Activated naive CD4-positive, alpha-beta T cell treated with Interleukin-2 at 50 U/mL for 16 hours (primary cell): ENCODE measurements at regions not wholly inside any gene's neighbourhood (a gene's known extent, or its start where the extent isn't known, plus 50 kb on each side); places are given as distances from the start of the nearest gene placed in this dataset.
"Not testable (repeated sequence)": the region's sequence is repeated elsewhere in the genome, so short reads cannot be mapped to it uniquely, and the experiment has no call there.

ENCODE experiments used
- DNase-seq: peaks from one replicate; pipeline ENCODE4 v3.0.0-alpha.2; 2020

DNA sequence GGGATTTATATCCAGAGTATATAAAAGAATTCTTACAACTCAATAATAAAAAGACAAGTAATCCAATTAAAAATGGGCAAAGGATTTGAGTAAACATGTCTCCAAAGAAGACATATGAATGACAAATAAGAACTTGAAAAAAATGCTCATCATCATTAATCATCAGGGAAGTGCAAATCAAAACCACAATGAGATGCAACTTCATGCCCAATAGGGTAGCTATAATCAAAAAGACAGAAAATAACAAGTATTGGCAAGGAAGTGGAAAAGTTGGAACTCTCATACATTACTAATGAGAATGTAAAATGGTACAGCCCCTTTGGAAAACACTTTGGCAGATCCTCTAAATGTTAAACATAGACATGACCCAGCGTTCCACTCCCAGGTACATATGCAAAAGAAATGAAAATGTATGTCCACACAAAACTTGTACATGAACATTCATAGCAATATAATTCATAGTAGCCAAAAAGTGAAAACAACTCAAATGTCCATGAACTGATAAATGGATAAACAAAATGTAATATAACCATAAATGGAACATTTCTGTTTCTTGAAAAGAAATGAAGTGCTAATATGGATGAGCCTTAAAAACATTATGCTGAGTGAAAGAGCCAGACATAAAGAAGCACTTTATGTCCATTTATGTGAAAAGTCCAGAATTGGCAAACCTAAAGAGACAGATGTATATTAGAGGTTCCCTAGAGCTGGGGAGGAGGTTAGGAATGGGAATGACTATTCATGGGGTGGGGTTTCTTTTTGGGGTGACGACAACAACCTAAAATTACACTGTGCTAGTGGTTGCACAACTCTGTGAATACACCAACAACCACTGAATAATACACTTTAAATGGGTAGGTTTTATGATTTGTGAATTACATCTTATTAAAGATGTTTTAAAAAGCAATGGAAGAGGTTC lies 259.7 kb downstream of the RHOU start:
- DNase-seq, result no peak

DNA sequence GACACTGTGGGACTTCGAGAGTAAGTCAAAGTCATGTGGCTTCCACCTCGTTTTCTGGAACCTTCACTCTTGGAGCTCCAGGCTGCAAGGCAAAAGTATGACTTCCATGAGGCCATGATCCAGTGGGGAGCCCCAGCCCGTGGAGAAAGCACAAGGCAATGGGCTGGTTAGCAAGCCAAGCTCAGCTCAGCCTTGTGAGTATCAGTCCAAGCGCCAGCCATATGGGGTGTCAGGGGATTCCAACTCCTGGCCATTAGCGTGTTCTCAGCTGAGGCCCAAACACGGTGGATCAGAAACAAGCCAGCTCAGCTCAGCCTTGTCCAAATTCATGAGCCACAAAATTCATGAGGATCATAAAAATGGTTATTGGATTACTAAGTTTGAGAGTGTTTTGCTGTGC lies 261.0 kb downstream of the RHOU start:
- no peak for DNase-seq

DNA sequence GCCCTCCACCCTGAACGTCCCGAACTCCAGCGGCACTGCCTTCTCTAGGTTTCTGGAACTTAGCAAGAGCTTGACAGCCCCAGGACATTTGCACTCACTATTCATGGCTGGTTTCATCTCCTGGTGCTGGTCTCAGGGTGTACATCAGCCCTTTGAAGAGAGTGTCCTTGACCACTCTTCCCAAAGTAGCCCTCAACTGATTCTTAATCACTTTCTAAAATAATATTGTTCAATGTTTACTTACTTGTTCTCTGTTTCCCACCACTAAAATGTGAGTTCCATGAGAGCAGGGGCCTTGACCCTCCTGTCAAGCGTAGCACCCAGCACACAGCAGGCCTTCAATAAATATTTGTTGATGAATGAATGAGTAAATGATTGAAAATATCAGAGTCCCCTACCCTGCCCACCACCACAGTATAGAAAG lies 262.5 kb downstream of the RHOU start:
- no peak for DNase-seq

DNA sequence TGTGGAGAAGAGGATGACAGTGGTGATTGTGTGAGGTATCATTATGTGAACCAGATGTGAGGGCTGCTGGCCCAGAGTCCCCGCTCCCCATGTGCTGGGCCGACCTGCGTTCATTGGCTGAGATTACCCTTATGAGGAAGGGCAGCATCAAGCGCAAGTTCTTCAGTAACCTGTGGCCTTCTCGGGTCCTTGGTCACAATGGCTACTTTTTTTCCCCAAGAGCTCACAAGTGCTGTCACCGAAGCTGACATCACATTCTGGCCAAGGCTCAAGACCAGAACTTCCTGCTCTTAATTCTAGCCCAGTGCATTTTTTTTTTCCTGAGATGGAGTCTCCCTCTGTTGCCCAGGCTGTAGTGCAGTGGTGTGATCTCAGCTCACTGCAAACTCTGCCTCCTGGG lies 262.9 kb downstream of the RHOU start:
- no peak for DNase-seq

DNA sequence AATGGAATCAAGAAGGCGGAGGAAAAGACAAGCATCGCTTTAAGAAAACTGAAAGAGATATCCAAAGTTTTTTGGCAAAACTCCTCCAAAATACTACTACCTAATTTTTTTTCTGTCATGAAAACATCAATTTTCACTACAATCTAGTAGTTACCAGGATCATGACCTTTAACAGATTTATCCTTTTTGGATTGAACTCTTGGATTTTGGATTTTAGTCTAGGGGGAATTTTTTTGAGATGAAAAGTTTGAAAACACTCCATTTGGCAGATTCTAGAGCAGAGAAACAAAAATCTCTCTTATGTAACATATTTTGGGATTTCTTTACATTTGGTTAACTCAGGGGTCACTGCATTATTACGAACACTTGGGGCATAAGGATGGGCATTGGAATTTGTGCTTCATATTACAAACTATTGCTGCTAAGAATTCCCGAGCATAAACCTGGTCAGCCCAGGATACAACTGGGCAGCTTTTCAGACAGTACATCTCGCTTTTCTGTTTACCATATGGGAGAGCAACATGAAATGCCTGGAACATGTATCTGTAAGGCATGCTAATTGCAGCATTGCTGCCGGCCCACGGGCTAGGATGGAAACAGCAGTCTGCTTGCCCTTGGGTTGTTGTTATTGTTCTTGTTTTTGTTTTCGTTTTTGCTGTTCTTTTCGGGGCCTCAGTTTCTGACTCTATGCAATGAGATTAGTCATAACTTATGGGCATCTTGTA lies 264.3 kb downstream of the RHOU start:
- DNase-seq, result no peak

DNA sequence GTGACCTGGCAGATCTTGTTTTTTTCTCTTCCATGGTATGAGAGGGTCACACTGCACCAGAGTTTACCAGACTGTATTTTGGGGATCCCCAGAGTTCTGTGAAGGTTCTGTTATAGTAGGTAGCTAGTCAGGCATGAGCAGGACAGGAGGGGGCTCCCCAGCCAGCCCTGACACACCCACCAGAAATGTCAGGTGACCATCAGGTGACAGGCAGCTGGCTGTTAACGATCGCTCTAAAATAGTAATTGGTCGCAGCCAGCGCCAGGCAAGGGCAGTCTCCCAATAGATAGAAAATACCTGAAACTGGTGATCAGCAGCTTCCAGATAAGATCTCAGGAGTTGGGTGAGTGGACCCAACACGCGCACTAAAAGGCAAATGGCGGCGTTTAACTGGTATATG lies 264.9 kb downstream of the RHOU start:
- no peak for DNase-seq

DNA sequence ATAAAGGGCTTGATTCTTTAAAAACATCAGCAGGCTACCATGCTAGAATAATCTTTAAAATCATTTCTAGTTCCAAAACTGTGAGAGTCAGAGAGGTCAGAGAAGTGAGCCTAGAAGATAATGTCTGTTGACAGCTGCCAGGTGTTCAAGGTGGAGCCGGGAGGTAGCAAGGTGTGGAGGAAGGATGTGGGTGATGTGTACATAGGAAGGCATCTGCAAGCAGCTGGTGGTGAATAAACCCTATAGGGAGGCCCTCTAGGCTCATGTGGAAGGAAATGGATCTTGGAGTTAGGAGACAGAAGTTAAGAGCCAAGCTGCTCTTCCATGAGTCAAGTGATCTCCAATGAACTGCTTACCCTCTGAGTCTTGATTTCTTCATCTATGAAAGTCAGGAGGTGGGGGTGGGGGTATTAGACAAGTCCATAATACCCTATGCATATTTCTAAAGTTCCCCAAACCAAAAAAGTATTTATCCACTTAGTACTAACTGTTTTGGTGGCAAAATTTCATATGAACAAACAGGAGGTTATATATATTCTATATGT lies 266.3 kb downstream of the RHOU start:
- DNase-seq, result no peak

DNA sequence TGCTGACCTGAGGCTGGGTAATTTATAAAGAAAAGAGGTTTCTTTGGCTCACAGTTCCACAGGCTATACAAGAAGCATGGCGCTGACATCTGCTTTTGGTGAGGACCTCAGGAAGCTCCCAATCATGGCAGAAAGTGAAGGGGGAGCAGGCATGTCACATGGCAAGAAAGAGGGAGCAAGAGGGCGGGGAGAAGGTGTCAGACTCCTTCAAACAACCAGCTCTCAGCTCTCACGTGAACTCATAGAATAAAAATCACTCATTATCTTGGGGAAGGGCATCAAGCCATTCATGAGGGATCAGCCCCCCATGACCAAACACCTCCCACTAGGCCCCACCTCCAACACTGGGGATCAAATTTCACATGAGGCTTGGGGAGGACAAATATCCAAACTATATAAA lies 266.8 kb downstream of the RHOU start:
- no peak for DNase-seq

DNA sequence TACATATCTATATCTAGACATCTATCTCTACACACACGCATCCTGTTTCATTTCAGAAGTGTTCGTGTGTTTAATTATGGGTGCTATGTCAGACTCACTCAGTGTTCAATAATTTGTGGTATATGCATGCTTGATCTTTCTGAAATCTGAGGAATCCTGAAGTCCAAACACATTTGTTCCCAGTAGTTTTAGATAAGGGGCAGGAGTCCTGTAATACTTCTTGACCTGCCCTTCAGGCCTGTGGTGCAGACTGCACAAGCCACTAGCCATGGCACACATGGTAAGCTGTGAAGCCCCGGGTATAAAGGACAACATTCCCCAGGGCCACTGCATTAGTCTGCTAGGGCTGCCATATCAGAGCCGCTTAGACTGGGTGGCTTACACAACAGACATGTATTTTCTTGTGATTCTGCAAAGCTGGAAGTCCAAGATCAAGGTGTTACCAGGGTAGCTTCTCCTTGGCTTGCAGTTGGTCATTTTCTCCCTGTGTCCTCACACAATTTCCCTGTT lies 267.2 kb downstream of the RHOU start:
- DNase-seq, result no peak

DNA sequence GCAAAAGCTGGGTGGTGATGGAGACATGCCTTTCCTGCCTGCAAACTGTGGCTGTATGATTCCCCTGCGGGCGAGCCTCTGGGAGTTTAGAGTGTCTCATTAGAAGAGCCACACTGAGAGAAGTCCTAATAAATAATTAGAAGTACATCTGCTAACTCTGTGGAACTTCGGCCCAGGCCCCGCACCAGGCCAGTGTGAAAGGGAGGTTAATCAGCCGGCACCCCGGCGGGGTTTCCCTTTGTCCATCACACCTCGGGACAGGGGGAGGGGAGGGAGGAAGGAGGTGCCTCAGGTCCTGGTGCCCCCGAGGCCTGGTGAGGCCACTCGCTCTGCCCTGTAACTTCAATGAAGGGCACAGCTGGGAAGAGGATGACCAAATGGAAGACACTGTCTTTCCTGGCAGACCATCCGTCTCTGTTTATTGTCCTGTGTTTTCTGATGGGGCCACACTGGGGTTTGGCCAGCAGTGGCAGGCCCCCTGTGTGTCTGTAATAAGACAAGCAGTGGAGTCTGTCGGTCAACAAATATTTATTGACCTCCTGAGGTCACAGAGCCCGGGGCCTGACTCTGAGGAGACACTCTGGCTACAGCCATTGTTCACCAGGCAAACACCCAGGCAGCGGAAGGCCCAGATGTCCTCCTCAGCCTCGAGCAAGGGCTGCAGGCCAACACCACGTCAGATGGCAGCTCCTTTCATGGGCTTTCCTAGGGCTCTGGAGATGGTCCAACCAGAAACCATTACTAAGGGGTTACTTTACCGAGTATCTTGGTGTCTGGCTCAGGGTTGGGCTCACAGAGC lies 267.5 kb upstream of the RAB4A start:
- no peak for DNase-seq

DNA sequence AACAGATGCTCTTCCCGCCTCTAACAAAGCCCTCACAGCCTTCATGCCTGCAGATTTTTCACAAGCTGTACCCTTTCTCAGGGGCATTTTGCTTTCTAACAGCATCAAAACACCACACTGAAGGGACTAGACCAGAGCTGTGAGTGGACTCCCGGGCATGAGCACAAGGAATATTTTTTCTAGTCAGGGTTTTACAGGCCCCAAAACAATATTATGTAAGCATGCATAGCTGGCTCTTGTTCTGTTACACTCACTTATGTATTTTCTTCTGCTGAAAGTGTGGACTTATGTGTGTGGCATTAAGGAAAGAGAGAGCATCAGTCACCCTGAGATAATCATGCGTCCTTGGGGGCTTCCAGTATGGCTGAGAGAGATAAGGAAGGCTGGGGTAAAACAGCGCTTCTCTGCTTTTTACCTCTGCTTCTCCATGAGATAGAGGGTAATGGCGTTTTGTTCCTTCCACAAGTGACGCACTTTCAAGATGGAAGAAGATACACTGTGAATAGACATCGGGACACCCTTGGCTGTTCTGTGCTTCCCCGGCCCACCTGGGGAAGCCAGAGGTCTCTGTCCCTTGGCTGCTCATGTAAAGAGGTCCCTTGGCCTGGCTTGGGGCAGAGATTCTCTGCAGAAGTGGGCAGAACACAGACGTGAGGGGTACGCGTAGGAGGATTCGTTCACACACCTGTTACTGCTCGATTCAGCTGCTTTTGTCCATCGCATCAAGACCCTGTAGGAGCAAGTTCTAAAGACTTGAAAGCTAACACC lies 266.7 kb upstream of the RAB4A start:
- no peak for DNase-seq

DNA sequence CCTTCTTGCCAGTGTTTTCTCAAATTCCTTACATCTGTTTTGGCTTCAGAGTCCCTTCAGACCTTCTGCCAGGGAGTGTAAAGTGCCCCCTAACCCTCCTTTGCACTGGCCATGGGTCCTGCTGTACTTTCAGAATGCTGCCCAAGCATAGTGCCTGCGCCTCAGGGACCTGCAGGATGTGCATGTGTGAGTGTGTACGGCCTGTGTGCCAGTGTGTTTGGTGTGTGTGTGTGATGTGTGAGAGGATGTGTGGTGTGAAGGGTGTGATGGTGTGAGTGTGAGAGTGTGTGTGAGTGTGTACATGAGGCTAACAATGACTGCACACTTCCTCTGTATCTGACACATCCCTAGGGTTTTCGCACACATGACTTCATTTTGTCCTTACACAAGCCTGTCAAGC lies 265.8 kb upstream of the RAB4A start:
- DNase-seq, result no peak

DNA sequence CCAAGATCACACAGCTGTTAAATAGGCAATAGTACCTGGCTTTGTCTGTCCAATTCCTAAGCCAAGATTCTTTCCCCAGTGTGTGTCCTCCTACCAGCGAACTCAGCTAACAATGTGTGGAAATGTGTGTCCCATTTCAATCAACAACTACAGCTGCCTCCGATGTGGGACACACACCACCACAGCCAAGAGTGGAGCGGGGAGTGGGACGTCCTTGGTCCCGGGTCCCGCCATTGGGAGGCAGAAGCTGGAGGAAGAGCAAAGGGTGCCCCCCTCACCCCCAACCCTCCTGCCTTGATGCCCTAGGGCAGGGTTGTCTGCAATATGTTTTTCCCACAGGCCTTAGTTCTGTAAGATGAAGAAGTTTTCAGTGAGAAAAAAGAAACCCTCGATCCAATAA lies 265.4 kb upstream of the RAB4A start:
- DNase-seq, result no peak

DNA sequence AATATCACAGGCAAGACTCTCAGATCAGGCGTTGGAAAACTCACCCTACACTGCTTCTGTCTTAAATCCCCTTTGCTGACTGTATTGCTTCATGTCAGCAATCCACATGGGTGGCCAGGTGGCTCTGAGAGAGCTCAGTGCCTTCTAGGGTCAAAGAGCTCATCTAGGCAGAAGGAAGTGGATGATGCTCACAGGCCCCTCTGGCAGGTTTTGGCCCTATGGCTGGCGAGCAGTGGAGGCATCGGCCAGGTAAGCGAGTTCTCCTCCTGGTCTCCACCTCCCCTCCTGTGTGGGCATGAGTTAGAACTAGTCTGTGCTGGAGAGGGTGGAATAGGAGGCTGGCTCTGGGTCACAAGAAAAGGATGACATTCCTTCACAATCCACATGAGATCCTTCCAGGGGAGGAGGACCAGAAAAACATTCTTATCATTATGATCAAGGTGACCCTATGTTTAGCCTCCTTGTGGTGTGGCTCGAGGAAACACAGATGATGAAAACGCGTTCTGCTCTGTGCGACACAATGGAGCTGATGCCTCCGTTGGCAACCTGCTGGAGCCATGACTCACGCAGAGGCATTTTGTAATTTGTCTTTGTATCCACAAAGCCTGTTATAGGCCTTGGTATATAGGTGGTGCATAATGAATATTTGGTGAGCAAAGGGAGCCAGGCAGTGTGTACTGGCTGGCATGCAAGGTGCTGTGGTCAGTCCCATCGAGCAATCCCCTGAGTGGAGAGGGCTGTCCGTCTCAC lies 264.6 kb upstream of the RAB4A start:
- DNase-seq, result no peak

DNA sequence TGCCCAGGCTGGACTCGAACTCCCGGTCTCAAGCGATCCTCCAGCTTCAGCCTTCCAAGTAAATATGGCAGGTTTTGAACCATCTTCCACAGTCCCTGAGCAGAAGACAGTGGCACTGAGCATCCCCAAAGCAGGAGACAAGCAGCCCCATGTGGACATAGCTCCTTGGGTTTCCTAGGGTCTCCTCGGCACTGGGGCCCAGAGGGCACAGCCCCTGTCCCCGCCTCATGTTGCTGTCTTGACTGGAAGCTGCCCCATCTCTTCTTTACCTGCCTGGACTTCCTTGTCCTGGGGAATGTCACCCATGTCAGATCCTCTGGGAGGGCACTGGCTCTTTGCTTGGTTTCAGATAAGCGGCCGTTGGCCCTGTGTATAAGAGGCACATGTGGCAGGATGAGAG lies 263.7 kb upstream of the RAB4A start:
- no peak for DNase-seq

DNA sequence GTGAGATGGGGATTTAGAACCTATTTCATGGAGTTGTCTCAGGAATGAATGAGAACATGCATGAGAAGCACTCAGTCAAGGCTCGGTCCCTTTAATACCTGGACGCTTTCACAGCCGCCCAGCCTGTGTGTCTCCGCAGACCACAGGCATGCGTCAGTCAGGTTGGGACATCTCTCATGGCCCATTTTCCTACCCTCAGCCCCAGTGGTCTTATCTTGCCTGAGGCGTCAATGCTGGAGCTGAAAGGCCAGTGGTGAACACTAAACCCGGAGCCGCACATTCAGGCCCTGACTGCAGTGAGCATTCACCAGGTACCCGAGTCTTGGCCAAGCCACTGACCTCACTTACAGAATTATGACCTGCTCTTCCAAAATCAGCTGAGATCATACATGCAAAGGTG lies 263.2 kb upstream of the RAB4A start:
- DNase-seq, result no peak

DNA sequence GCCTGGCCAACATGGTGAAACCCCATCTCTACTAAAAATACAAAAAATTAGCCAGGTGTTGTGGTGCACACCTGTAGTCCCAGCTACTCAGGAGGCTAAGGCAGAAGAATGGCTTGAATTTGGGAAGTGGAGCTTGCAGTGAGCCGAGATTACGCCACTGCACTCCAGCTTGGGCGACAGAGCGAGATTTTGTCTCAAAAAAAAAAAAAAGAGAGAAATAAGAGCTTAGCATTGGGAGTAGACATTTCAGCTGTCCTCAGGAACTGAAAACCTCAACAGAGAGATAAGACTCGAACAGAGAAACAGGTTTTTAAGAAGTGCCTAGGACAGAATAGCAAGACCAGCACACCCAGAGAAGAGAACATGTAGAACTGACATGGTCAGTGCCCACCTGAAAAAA lies 262.6 kb upstream of the RAB4A start:
- DNase-seq, result not testable (repeated sequence)

DNA sequence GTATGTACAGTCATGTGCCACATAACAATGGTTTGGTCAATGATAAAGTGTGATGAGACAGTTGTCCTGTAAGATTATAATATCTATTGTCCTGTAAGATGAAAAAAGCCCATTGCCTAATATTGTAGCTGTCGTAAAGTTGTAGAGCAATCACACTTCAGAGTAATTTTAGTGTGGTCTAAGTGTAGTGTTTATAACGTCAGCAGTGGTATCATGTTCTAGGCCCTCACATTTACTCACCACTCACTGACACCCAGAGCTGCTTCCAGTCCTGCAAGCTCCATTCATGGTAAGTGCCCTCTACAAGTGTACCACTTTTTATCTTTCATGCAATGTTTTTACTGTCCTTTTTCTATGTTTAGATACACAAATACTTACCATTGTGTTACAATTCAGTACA lies 259.9 kb upstream of the RAB4A start:
- DNase-seq, result no peak

DNA sequence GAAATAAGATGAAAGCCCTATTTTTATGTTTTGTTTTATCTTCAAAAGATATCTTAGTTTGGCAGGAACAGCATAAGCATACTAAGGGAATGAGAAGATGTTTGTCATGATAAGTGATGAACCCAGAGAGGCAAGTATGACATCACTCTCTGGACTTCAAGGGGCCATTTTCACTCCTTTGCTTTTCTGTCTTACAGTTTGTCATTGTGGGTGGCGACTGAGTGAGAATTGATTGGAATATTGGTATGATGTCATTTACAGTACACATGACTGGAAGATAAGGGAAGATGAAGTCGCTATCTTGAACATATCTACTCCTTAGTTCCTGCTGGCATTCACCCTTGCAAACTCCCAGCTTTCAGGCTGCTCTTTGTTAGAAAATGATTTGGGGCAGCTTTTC lies 258.1 kb upstream of the RAB4A start:
- DNase-seq, result no peak

DNA sequence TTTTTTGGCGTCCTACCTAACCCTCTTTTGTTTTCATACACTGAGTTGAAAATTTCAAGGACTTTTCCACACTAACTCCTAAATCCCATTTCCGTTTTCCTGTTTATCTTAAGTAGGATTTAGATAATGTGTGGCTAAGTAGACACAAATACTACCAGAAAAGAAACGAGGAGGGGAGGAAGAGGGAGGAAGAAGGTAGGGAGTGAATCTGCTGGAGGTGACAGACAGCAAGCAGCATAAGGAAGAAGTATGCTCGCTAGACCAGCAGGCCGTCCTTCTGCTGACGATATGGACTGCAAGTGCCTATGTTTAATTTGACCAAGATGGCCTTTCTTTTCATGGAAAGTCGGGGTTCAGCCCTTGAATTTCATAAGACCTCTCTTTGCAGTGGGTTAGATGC lies 256.9 kb upstream of the RAB4A start:
- DNase-seq, result no peak

DNA sequence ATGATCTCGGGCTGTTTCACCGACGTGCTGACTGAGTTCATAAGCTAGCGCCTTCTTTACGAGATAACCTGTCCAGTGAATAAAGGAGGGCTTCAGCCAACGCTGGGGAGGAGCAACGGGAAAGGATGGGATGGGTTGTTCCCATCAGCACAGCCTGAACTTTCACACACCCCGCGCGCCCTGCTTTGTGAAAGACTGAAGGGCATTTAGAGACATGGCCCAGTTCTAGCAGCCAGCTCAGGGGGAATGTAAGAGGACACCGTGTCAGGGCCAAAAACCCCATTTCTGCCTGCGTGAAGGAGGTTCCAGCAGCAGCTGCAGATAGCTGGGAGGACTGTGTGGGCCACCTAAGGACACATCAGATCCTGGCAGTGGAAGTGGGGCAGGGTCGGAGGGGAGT lies 255.1 kb upstream of the RAB4A start:
- DNase-seq, result no peak

DNA sequence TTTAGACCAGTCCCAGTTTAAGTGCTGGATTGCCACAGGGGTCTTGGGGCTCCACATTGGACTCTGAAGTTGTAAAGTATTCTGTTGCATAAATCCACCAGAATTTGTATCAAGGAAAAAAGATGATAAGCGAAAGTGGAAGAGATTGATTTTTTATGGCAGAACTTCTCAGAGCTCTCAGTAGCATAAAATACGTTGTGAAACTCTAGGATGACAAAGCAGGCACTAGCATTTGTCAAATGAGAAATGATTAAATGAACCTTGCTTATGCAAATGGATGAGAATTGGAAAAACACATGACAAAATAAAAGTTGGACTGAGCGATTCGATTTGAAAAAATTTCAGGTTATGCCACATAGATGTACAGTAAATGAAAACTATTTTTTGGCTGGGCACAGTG lies 253.8 kb upstream of the RAB4A start:
- no peak for DNase-seq
